ENCODE measurements at regions not wholly inside any gene's neighbourhood (a gene's known extent, or its start where the extent isn't known, plus 50 kb on each side); places are given as distances from the start of the nearest gene placed in this dataset.

GRCh38 chr22:27062910-27063309 lies 405.5 kb downstream of the MIAT start:
- no CpG with 5 or more reads among the region's 2 CpGs for WGBS (ENCODE audit: extremely low coverage, insufficient read length, low lambda C conversion rate)
- no peak overlapping the region for H3K14ac ChIP-seq (ENCODE audit: insufficient read depth, low read length)
- H3K23ac ChIP-seq (ENCODE audit: insufficient read length, low read depth, low read length) = no peak overlapping the region
- no peaks in the 10 kb centered on the region for H4K20me1 ChIP-seq (ENCODE audit: control insufficient read depth, insufficient read depth, insufficient read length)
- no peak overlapping the region for H2BK120ac ChIP-seq (ENCODE audit: low read depth, low read length, poor library complexity, severe bottlenecking)
- no peak overlapping the region for H4K8ac ChIP-seq (replicated peaks; ENCODE audit: insufficient read length, low read depth, low read length)
- H3K4me2 ChIP-seq (ENCODE audit: insufficient read depth, insufficient read length, low read length) = no peak overlapping the region
- no peaks in the 10 kb centered on the region for H3K27me3 ChIP-seq (ENCODE audit: insufficient read depth, low read length)
- Mint-ChIP-seq H3K36me3 (ENCODE audit: insufficient read depth in 1 of 3, low read depth in 3 of 3) (no peaks in the 10 kb centered on the region), H3K27ac (no peak overlapping the region), H3K9me3 (no peaks in the 10 kb centered on the region), H3K27me3 (ENCODE audit: low read depth) (peaks cover 13% of the 10 kb centered on the region), H3K4me1 (peaks cover 9 to 26% of the 10 kb centered on the region in 2 experiments), H3K4me3 (no peak overlapping the region)
- H3K9ac ChIP-seq (ENCODE audit: extremely low read depth, insufficient read length, low read length) = no peak overlapping the region
- H2BK12ac ChIP-seq (ENCODE audit: insufficient read length, low read depth, low read length) = no peak overlapping the region
- no peak overlapping the region for H4K5ac ChIP-seq (ENCODE audit: insufficient read length, low read depth, low read length)
- no peak overlapping the region for H2BK15ac ChIP-seq (ENCODE audit: low read depth, low read length)
- no peak for DNase-seq
- no peak overlapping the region for H3K27ac ChIP-seq (ENCODE audit: insufficient read length, low read depth, low read length)
- H3K79me2 ChIP-seq (ENCODE audit: insufficient read depth, low read length) = no peaks in the 10 kb centered on the region
- no peaks in the 10 kb centered on the region for H3K9me3 ChIP-seq (ENCODE audit: control insufficient read depth, low read depth, low read length)
- H3K56ac ChIP-seq (ENCODE audit: insufficient read length, low read depth, low read length) = no peak overlapping the region
- no peak overlapping the region for H2BK20ac ChIP-seq (ENCODE audit: low read depth, low read length, poor library complexity, severe bottlenecking)
- no peak overlapping the region for H4K91ac ChIP-seq (ENCODE audit: insufficient read length, low read depth, low read length)
- TF ChIP-seq CTCF (conservative IDR thresholded peaks at IDR 0.05) = no peak
- H3T11ph ChIP-seq (ENCODE audit: low read length) = no peak overlapping the region
- no peaks in the 10 kb centered on the region for H3K79me1 ChIP-seq (ENCODE audit: insufficient read depth, low read depth, low read length, poor library complexity, severe bottlenecking)
- H3K4ac ChIP-seq (ENCODE audit: low read depth, low read length) = no peak overlapping the region
- no peak overlapping the region for H3K18ac ChIP-seq (ENCODE audit: insufficient read length, low read depth, low read length)
- no peak overlapping the region for H2BK5ac ChIP-seq (ENCODE audit: insufficient read length, low read length)
- H2AK5ac ChIP-seq (ENCODE audit: insufficient read length, low read length) = no peak overlapping the region
- no peaks in the 10 kb centered on the region for H3K23me2 ChIP-seq (ENCODE audit: insufficient read length, low read depth, low read length, poor library complexity, severe bottlenecking)
- H3K4me1 ChIP-seq (ENCODE audit: insufficient read depth, low read length) = no peaks in the 10 kb centered on the region
- no peak overlapping the region for H2AFZ ChIP-seq (ENCODE audit: low read length)
